Peyer's patch (tissue), 4 donors: ENCODE measurements at regions not wholly inside any gene's neighbourhood (a gene's known extent, or its start where the extent isn't known, plus 50 kb on each side); places are given as distances from the start of the nearest gene placed in this dataset.

Experiments
- DNase-seq, 3 donors: peaks; one replicate each; pipeline ENCODE4 v3.0.0-alpha.2; 2017 to 2019
- H3K27ac ChIP-seq, 4 donors: fragments of 200-600 bp; sonication (generic); one replicate each; pipeline ENCODE4 v1.5.1; 2016 to 2019
- H3K27me3 ChIP-seq, 2 donors: fragments of 200-600 bp; sonication (generic); one replicate each; pipeline ENCODE4 v1.5.1; 2019
- H3K36me3 ChIP-seq, 3 donors: fragments of 200-600 bp; sonication (generic); one replicate each; pipeline ENCODE4 v1.5.1; 2016 to 2019
- H3K4me1 ChIP-seq, 4 donors: fragments of 200-600 bp; sonication (generic); one replicate each; pipeline ENCODE4 v1.5.1; 2016 to 2019
- H3K4me3 ChIP-seq, 4 donors: fragments of 200-600 bp; sonication (generic); 1 replicate in 3 of 4; 2 replicates in 1 of 4; pipeline ENCODE4 v1.5.1; 2016 to 2019; ENCODE audit warnings: mild to moderate bottlenecking in 1 of 4
- H3K9me3 ChIP-seq, 4 donors: fragments of 200-600 bp; sonication (generic); one replicate each; pipeline ENCODE4 v1.5.1; 2016 to 2019; ENCODE audit warnings: mild to moderate bottlenecking in 1 of 4
- POLR2A ChIP-seq, 2 donors: fragments of 450-650 bp; IDR thresholded peaks; one replicate each; pipeline ENCODE4 v1.5.1; 2017; ENCODE audit warnings: antibody characterized with exemption in 2 of 2, mild to moderate bottlenecking in 2 of 2, moderate library complexity in 2 of 2
- TF ChIP-seq, protein P1 (sequence below), 6 experiments: fragments of 450-650 bp in 4 of 6; fragments of 200-600 bp in 2 of 6; sonication (generic) in 1 of 6; IDR thresholded peaks; one replicate each; pipeline ENCODE4 v1.5.1; 2017 to 2019; ENCODE audit warnings: antibody characterized with exemption in 6 of 6, mild to moderate bottlenecking in 3 of 6, moderate library complexity in 1 of 6

GRCh38 chr6:11908436-11909105 lies 103.5 kb upstream of the HIVEP1 start:
- no peak overlapping the region for H3K4me3 ChIP-seq
- no peaks in the 10 kb centered on the region for H3K4me1 ChIP-seq
- DNase-seq: no peak
- no peaks in the 10 kb centered on the region for H3K27me3 ChIP-seq
- H3K36me3 ChIP-seq: no peaks in the 10 kb centered on the region
- H3K9me3 ChIP-seq: no peaks in the 10 kb centered on the region
- TF ChIP-seq, protein P1, sequence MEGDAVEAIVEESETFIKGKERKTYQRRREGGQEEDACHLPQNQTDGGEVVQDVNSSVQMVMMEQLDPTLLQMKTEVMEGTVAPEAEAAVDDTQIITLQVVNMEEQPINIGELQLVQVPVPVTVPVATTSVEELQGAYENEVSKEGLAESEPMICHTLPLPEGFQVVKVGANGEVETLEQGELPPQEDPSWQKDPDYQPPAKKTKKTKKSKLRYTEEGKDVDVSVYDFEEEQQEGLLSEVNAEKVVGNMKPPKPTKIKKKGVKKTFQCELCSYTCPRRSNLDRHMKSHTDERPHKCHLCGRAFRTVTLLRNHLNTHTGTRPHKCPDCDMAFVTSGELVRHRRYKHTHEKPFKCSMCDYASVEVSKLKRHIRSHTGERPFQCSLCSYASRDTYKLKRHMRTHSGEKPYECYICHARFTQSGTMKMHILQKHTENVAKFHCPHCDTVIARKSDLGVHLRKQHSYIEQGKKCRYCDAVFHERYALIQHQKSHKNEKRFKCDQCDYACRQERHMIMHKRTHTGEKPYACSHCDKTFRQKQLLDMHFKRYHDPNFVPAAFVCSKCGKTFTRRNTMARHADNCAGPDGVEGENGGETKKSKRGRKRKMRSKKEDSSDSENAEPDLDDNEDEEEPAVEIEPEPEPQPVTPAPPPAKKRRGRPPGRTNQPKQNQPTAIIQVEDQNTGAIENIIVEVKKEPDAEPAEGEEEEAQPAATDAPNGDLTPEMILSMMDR (IDR thresholded peaks at IDR 0.05): no peak
- no peak for TF ChIP-seq POLR2A (IDR thresholded peaks at IDR 0.05)
- H3K27ac ChIP-seq: no peak overlapping the region

DNA sequence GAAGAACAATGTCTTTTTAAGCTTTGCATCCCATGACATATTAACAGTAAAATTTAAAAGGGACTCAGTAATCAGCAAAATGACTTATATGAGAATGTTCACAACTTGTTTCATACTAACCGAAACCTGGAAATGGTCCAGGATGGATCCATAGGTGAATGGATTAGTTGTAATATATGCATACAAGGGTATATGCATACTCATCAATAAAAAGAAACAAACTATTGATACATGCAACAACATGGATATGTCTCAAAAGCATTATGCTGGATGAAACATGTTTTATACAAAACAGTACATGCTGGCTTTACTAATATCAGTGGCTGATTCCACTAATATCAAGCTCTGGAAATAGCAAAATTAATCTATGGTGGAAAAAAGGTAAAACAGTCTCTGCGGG lies 108.5 kb upstream of the HIVEP1 start:
- Histone ChIP-seq H3K27ac (no peak overlapping the region), H3K4me1 (no peaks in the 10 kb centered on the region), H3K27me3 (no peaks in the 10 kb centered on the region), H3K9me3 (no peaks in the 10 kb centered on the region), H3K4me3 (no peak overlapping the region), H3K36me3 (no peaks in the 10 kb centered on the region)
- TF ChIP-seq, protein P1 (IDR thresholded peaks at IDR 0.05): no peak
- no peak for DNase-seq

- Histone ChIP-seq H3K27ac (no peak overlapping the region), H3K36me3 (no peaks in the 10 kb centered on the region), H3K4me1 (no peaks in the 10 kb centered on the region), H3K4me3 (no peak overlapping the region), H3K9me3 (no peaks in the 10 kb centered on the region), H3K27me3 (no peaks in the 10 kb centered on the region)
- DNase-seq: no peak
- TF ChIP-seq POLR2A (IDR thresholded peaks at IDR 0.05): no peak
- TF ChIP-seq, protein P1 (IDR thresholded peaks at IDR 0.05): no peak
Observed at GRCh38 chr6:11902527-11902926, 109.6 kb upstream of the HIVEP1 start.

GRCh38 chr6:11900662-11901598 lies 111.2 kb upstream of the HIVEP1 start:
- Histone ChIP-seq H3K9me3 (no peaks in the 10 kb centered on the region), H3K4me3 (no peak overlapping the region), H3K27me3 (no peaks in the 10 kb centered on the region), H3K36me3 (no peaks in the 10 kb centered on the region), H3K4me1 (no peaks in the 10 kb centered on the region), H3K27ac (no peak overlapping the region)
- DNase-seq: no peak
- TF ChIP-seq POLR2A (IDR thresholded peaks at IDR 0.05): no peak
- TF ChIP-seq, protein P1 (IDR thresholded peaks at IDR 0.05): no peak

GRCh38 chr6:11899645-11900044 lies 112.5 kb upstream of the HIVEP1 start:
- Histone ChIP-seq H3K9me3 (no peaks in the 10 kb centered on the region), H3K4me3 (no peak overlapping the region), H3K27me3 (no peaks in the 10 kb centered on the region), H3K4me1 (no peaks in the 10 kb centered on the region), H3K27ac (no peak overlapping the region), H3K36me3 (no peaks in the 10 kb centered on the region)
- TF ChIP-seq, protein P1 (IDR thresholded peaks at IDR 0.05): no peak
- TF ChIP-seq POLR2A (IDR thresholded peaks at IDR 0.05): no peak
- DNase-seq: no peak
